H9 (cell line): ENCODE measurements at regions not wholly inside any gene's neighbourhood (a gene's known extent, or its start where the extent isn't known, plus 50 kb on each side); places are given as distances from the start of the nearest gene placed in this dataset.

ENCODE experiments used
- DNase-seq: peaks from one replicate; pipeline ENCODE4 v3.0.0-alpha.2; 2017
- H2AFZ ChIP-seq: one replicate; pipeline ENCODE4 v1.6.1; 2013; ENCODE audit warnings: mild to moderate bottlenecking, low read length, control low read depth, moderate library complexity
- H2AK5ac ChIP-seq: 2 replicates; pipeline ENCODE4 v1.6.1; 2013; ENCODE audit warnings: low read length, control low read depth, mixed read lengths; ENCODE audit not compliant: insufficient read length
- H2BK120ac ChIP-seq: one replicate; pipeline ENCODE4 v1.6.1; 2013; ENCODE audit warnings: low read depth, mild to moderate bottlenecking, low read length, control low read depth, inconsistent platforms; ENCODE audit not compliant: poor library complexity, severe bottlenecking
- H2BK12ac ChIP-seq: 2 replicates; pipeline ENCODE4 v1.6.1; 2013; ENCODE audit warnings: low read length, control low read depth, mixed read lengths, low read depth; ENCODE audit not compliant: insufficient read length
- H2BK15ac ChIP-seq: 2 replicates; pipeline ENCODE4 v1.6.1; 2013; ENCODE audit warnings: low read depth, low read length, control low read depth
- H2BK20ac ChIP-seq: one replicate; pipeline ENCODE4 v1.6.1; 2013; ENCODE audit warnings: low read depth, mild to moderate bottlenecking, low read length, control low read depth, inconsistent platforms; ENCODE audit not compliant: poor library complexity, severe bottlenecking
- H2BK5ac ChIP-seq: 2 replicates; pipeline ENCODE4 v1.6.1; 2013; ENCODE audit warnings: low read length, control low read depth, mixed read lengths; ENCODE audit not compliant: insufficient read length
- H3K14ac ChIP-seq: 2 replicates; pipeline ENCODE4 v1.6.1; 2013; ENCODE audit warnings: low read length, control low read depth; ENCODE audit not compliant: insufficient read depth
- H3K18ac ChIP-seq: 2 replicates; pipeline ENCODE4 v1.6.1; 2013; ENCODE audit warnings: low read depth, mild to moderate bottlenecking, mixed read lengths, low read length, control low read depth; ENCODE audit not compliant: insufficient read length
- H3K23ac ChIP-seq: 2 replicates; pipeline ENCODE4 v1.6.1; 2013; ENCODE audit warnings: low read length, control low read depth, mixed read lengths, low read depth; ENCODE audit not compliant: insufficient read length
- H3K23me2 ChIP-seq: 2 replicates; pipeline ENCODE4 v1.6.1; 2013; ENCODE audit warnings: low read depth, mild to moderate bottlenecking, mixed read lengths, low read length, control low read depth; ENCODE audit not compliant: insufficient read length, poor library complexity, severe bottlenecking
- H3K27ac ChIP-seq: 2 replicates; pipeline ENCODE4 v1.5.1; 2013; ENCODE audit warnings: low read length, control low read depth, mixed read lengths, low read depth; ENCODE audit not compliant: insufficient read length
- H3K27me3 ChIP-seq: 2 replicates; pipeline ENCODE4 v1.6.1; 2013; ENCODE audit warnings: low read length, control low read depth, inconsistent platforms; ENCODE audit not compliant: insufficient read depth
- H3K4ac ChIP-seq: 2 replicates; pipeline ENCODE4 v1.6.1; 2013; ENCODE audit warnings: low read depth, mild to moderate bottlenecking, control low read depth, inconsistent platforms, low read length, moderate library complexity
- H3K4me1 ChIP-seq: 2 replicates; pipeline ENCODE4 v1.6.1; 2013; ENCODE audit warnings: low read length, control low read depth, inconsistent platforms; ENCODE audit not compliant: insufficient read depth
- H3K4me2 ChIP-seq: 2 replicates; pipeline ENCODE4 v1.6.1; 2013; ENCODE audit warnings: low read length, control low read depth, mixed read lengths; ENCODE audit not compliant: insufficient read length, insufficient read depth
- H3K56ac ChIP-seq: 2 replicates; pipeline ENCODE4 v1.6.1; 2013; ENCODE audit warnings: low read depth, mild to moderate bottlenecking, mixed read lengths, low read length, control low read depth; ENCODE audit not compliant: insufficient read length
- H3K79me1 ChIP-seq: 2 replicates; pipeline ENCODE4 v1.6.1; 2013; ENCODE audit warnings: low read depth, mild to moderate bottlenecking, moderate library complexity, low read length, control low read depth, inconsistent platforms; ENCODE audit not compliant: insufficient read depth, poor library complexity, severe bottlenecking
- H3K79me2 ChIP-seq: 2 replicates; pipeline ENCODE4 v1.6.1; 2013; ENCODE audit warnings: low read length, control low read depth, inconsistent platforms; ENCODE audit not compliant: insufficient read depth
- H3K9ac ChIP-seq: 2 replicates; pipeline ENCODE4 v1.6.1; 2013; ENCODE audit warnings: low read length, control low read depth, mixed read lengths; ENCODE audit not compliant: insufficient read length; ENCODE audit errors: extremely low read depth
- H3K9me3 ChIP-seq: one replicate; pipeline ENCODE4 v1.6.1; 2013; ENCODE audit warnings: low read depth, low read length, inconsistent platforms; ENCODE audit not compliant: control insufficient read depth
- H3T11ph ChIP-seq: one replicate; pipeline ENCODE4 v1.6.1; 2013; ENCODE audit warnings: mild to moderate bottlenecking, low read length, control low read depth, inconsistent platforms
- H4K20me1 ChIP-seq: one replicate; pipeline ENCODE4 v1.6.1; 2013; ENCODE audit not compliant: control insufficient read depth, insufficient read length, insufficient read depth
- H4K5ac ChIP-seq: 2 replicates; pipeline ENCODE4 v1.6.1; 2013; ENCODE audit warnings: low read depth, mild to moderate bottlenecking, mixed read lengths, low read length, control low read depth; ENCODE audit not compliant: insufficient read length
- H4K8ac ChIP-seq: replicated peaks from 2 replicates; pipeline ENCODE4 v1.6.1; 2013; ENCODE audit warnings: low read length, control low read depth, mixed read lengths, low read depth; ENCODE audit not compliant: insufficient read length
- H4K91ac ChIP-seq: 2 replicates; pipeline ENCODE4 v1.6.1; 2013; ENCODE audit warnings: low read depth, mild to moderate bottlenecking, moderate library complexity, mixed read lengths, low read length, control low read depth; ENCODE audit not compliant: insufficient read length
- H3K27ac Mint-ChIP-seq, 3 experiments: 2 replicates in 2 of 3; 3 replicates in 1 of 3; pipeline ENCODE4 v1.8.0; 2020 to 2021; ENCODE audit warnings: mixed read lengths in 3 of 3, mild to moderate bottlenecking in 1 of 3, moderate library complexity in 1 of 3
- H3K27me3 Mint-ChIP-seq: 2 replicates; pipeline ENCODE4 v1.8.0; 2021; ENCODE audit warnings: low read depth, mild to moderate bottlenecking, moderate library complexity, mixed read lengths
- H3K36me3 Mint-ChIP-seq, 3 experiments: 2 replicates in 2 of 3; 3 replicates in 1 of 3; pipeline ENCODE4 v1.8.0; 2020 to 2021; ENCODE audit warnings: low read depth in 3 of 3, mixed read lengths in 3 of 3; ENCODE audit not compliant: insufficient read depth in 1 of 3
- H3K4me1 Mint-ChIP-seq, 2 experiments: 2 replicates each; pipeline ENCODE4 v1.8.0; 2020; ENCODE audit warnings: mixed read lengths in 2 of 2
- H3K4me3 Mint-ChIP-seq, 2 experiments: 2 replicates in 1 of 2; 3 replicates in 1 of 2; pipeline ENCODE4 v1.8.0; 2020 to 2021; ENCODE audit warnings: mild to moderate bottlenecking in 2 of 2, mixed read lengths in 2 of 2, moderate library complexity in 1 of 2
- H3K9me3 Mint-ChIP-seq, 2 experiments: 2 replicates in 1 of 2; 3 replicates in 1 of 2; pipeline ENCODE4 v1.8.0; 2020; ENCODE audit warnings: mild to moderate bottlenecking in 2 of 2, mixed read lengths in 2 of 2, moderate library complexity in 1 of 2
- WGBS: extraction: QIAGEN DNeasy Blood & Tissue Kit; methylation state at CpG from one replicate; pipeline ENCODE4 v1.1.7; 2013; ENCODE audit warnings: missing lambda C conversion rate, low lambda C conversion rate, mixed read lengths; ENCODE audit not compliant: insufficient read length; ENCODE audit errors: extremely low coverage; 5-methylcytosine and 5-hydroxymethylcytosine counted together
- TF ChIP-seq, protein P1 (sequence below): fragments of 200-600 bp; sonication (generic); conservative IDR thresholded peaks from 3 replicates; pipeline ENCODE4 v1.8.0; 2021; ENCODE audit warnings: antibody characterized with exemption, mild to moderate bottlenecking

DNA sequence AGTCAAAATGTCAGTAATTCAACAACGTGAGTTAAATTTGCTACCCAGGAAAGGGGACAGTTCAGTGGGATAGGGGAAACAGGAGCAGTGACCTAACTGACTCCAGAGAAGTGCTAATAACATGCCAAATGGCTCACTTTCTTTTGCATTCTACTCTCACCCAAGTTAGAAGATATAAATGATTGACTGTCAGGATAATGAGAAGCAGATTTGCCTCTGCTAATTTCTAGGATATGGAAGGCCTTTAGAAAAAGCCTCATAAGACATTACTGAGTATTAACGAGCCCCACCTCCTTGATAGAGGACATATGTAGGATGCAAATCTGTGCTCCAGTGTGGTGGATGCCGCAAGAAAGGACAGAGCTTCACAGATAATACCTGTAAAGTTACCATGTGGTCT, 318.6 kb upstream of the NT5C1B start:
- Histone ChIP-seq H4K20me1 (no peaks in the 10 kb centered on the region), H2BK15ac (no peak overlapping the region), H2BK5ac (no peak overlapping the region), H3K9ac (no peak overlapping the region), H2AFZ (no peak overlapping the region), H2BK120ac (no peak overlapping the region), H3K79me1 (no peaks in the 10 kb centered on the region), H2BK12ac (no peak overlapping the region), H3K4me2 (no peak overlapping the region), H3K79me2 (no peaks in the 10 kb centered on the region), H3T11ph (no peak overlapping the region), H3K56ac (no peak overlapping the region), H3K23me2 (no peaks in the 10 kb centered on the region), H3K18ac (no peak overlapping the region), H4K8ac (no peak overlapping the region), H2BK20ac (no peak overlapping the region), H4K5ac (no peak overlapping the region), H4K91ac (no peak overlapping the region), H3K27ac (no peak overlapping the region), H3K9me3 (no peaks in the 10 kb centered on the region), H2AK5ac (no peak overlapping the region), H3K23ac (no peak overlapping the region), H3K27me3 (no peaks in the 10 kb centered on the region), H3K4ac (no peak overlapping the region), H3K4me1 (no peaks in the 10 kb centered on the region), H3K14ac (no peak overlapping the region)
- TF ChIP-seq, protein P1, sequence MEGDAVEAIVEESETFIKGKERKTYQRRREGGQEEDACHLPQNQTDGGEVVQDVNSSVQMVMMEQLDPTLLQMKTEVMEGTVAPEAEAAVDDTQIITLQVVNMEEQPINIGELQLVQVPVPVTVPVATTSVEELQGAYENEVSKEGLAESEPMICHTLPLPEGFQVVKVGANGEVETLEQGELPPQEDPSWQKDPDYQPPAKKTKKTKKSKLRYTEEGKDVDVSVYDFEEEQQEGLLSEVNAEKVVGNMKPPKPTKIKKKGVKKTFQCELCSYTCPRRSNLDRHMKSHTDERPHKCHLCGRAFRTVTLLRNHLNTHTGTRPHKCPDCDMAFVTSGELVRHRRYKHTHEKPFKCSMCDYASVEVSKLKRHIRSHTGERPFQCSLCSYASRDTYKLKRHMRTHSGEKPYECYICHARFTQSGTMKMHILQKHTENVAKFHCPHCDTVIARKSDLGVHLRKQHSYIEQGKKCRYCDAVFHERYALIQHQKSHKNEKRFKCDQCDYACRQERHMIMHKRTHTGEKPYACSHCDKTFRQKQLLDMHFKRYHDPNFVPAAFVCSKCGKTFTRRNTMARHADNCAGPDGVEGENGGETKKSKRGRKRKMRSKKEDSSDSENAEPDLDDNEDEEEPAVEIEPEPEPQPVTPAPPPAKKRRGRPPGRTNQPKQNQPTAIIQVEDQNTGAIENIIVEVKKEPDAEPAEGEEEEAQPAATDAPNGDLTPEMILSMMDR: no peak
- no peak for DNase-seq
- no peaks in the 10 kb centered on the region for H3K9me3 Mint-ChIP-seq
- WGBS: no CpG with 5 or more reads among the region's 3 CpGs
- no peak overlapping the region; a peak in 1 of 7 replicates for H3K27ac Mint-ChIP-seq
- H3K27me3 Mint-ChIP-seq: peaks cover 3% of the 10 kb centered on the region; the same call in 1 of the 2 replicates
- H3K36me3 Mint-ChIP-seq: no peaks in the 10 kb centered on the region
- H3K4me1 Mint-ChIP-seq: peaks cover 2 to 5% of the 10 kb centered on the region in 2 experiments; a peak in 1 of 4 replicates
- no peak overlapping the region for H3K4me3 Mint-ChIP-seq
